ENCODE measurements at regions not wholly inside any gene's neighbourhood (a gene's known extent, or its start where the extent isn't known, plus 50 kb on each side); places are given as distances from the start of the nearest gene placed in this dataset.

DNA sequence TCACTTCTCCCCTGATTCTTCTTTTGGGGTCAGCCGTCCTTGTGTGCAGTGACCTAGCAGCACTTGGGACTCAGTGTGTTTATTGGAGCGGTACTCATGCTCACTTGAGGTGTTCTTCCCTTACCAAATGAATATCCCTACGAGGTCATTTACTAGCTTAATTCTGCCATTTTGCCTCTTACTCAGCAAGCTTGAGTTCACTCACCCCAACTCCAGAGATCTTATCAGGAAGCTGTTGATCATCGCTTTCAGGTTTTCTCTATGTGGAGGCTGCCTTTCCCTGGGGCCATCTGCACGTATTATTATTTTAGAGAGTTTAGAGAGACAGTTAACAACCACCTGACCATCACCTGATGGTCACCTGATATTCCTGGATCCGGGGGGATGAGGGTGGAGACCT lies 1466.0 kb upstream of the GOT2 start:
- TF ChIP-seq, protein P1, sequence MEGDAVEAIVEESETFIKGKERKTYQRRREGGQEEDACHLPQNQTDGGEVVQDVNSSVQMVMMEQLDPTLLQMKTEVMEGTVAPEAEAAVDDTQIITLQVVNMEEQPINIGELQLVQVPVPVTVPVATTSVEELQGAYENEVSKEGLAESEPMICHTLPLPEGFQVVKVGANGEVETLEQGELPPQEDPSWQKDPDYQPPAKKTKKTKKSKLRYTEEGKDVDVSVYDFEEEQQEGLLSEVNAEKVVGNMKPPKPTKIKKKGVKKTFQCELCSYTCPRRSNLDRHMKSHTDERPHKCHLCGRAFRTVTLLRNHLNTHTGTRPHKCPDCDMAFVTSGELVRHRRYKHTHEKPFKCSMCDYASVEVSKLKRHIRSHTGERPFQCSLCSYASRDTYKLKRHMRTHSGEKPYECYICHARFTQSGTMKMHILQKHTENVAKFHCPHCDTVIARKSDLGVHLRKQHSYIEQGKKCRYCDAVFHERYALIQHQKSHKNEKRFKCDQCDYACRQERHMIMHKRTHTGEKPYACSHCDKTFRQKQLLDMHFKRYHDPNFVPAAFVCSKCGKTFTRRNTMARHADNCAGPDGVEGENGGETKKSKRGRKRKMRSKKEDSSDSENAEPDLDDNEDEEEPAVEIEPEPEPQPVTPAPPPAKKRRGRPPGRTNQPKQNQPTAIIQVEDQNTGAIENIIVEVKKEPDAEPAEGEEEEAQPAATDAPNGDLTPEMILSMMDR (IDR thresholded peaks at IDR 0.05; ENCODE audit: low read depth, low read length) = no peak
- no peaks in the 10 kb centered on the region for H3K36me3 ChIP-seq
- H3K9me3 ChIP-seq (ENCODE audit: severe bottlenecking) = no peaks in the 10 kb centered on the region
- H3K27me3 ChIP-seq (ENCODE audit: insufficient read depth, low read depth, severe bottlenecking) = no peaks in the 10 kb centered on the region
- H3K27ac ChIP-seq = no peak overlapping the region
- no peak for DNase-seq
- no peak overlapping the region for H3K4me3 ChIP-seq (ENCODE audit: low read depth, low read length)

DNA sequence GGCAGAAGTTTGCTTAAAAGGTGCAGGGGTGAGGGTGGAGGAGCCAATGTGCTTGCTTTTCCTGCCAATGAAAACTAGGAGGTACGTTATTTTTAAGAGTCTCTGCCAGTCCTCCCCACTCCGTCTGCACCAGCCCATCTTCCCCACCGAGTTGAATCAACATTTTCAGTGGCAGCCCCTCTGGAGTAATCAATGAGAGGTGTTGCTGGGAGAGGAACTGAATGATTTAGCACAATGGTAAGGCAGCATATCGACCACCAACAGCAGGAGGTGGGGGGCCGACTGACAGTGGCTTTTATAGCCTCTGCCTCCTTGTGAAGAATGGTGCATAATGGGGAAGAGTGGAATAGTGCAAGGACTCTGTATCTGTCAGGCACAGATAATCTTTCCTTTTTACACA lies 1465.0 kb upstream of the GOT2 start:
- TF ChIP-seq, protein P1 (IDR thresholded peaks at IDR 0.05; ENCODE audit: low read depth, low read length) = no peak
- Histone ChIP-seq H3K9me3 (ENCODE audit: severe bottlenecking) (no peaks in the 10 kb centered on the region), H3K27ac (no peak overlapping the region), H3K4me3 (ENCODE audit: low read depth, low read length) (no peak overlapping the region), H3K27me3 (ENCODE audit: insufficient read depth, low read depth, severe bottlenecking) (no peaks in the 10 kb centered on the region), H3K36me3 (no peaks in the 10 kb centered on the region)
- DNase-seq = no peak

DNA sequence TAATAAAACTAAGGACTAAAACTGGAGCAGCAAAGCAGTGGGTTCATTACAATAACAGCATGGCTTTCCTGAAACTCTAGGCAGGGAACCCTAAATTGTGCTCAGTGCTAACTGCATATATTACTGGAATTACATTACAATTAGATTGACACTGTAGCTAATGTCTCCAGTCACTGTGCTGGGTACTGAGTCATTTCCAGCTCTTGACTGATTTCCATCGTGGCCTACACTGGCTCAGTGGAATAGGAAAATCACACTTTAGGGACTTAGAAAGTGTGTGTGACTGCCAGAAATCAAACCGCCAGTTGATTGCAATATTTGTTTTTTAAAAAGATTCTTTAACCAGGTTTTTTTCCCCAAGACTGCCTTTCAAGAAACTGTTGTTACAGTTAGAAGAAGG lies 1447.4 kb upstream of the GOT2 start:
- DNase-seq = no peak
- Histone ChIP-seq H3K4me3 (ENCODE audit: low read depth, low read length) (no peak overlapping the region), H3K27me3 (ENCODE audit: insufficient read depth, low read depth, severe bottlenecking) (no peaks in the 10 kb centered on the region), H3K27ac (no peak overlapping the region), H3K36me3 (no peaks in the 10 kb centered on the region), H3K9me3 (ENCODE audit: severe bottlenecking) (no peaks in the 10 kb centered on the region)
- TF ChIP-seq, protein P1 (IDR thresholded peaks at IDR 0.05; ENCODE audit: low read depth, low read length) = no peak

DNA sequence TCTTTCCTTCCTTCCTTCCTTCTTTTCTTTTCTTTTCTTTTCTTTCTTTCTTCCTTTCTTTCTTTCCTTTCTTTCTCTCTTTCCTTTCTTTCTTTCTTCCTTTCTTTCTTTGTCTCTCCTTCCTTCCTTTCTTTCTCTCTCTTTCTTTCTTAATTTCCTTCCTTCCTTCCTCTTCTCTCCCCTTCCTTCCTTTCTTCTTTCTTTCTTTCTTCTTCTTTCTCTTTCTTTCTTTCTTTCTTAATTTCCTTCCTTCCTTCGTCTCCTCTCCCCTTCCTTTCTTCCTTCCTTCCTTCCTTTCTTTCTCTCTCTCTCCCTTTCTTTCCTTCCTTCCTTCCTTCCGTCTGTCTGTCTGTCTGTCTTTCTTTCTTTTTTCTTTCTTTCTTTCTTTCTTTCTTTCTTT lies 1446.5 kb upstream of the GOT2 start:
- Histone ChIP-seq H3K36me3 (no peaks in the 10 kb centered on the region), H3K27me3 (ENCODE audit: insufficient read depth, low read depth, severe bottlenecking) (no peaks in the 10 kb centered on the region), H3K27ac (no peak overlapping the region), H3K4me3 (ENCODE audit: low read depth, low read length) (no peak overlapping the region), H3K9me3 (ENCODE audit: severe bottlenecking) (no peaks in the 10 kb centered on the region)
- DNase-seq = no peak
- TF ChIP-seq, protein P1 (IDR thresholded peaks at IDR 0.05; ENCODE audit: low read depth, low read length) = no peak

DNA sequence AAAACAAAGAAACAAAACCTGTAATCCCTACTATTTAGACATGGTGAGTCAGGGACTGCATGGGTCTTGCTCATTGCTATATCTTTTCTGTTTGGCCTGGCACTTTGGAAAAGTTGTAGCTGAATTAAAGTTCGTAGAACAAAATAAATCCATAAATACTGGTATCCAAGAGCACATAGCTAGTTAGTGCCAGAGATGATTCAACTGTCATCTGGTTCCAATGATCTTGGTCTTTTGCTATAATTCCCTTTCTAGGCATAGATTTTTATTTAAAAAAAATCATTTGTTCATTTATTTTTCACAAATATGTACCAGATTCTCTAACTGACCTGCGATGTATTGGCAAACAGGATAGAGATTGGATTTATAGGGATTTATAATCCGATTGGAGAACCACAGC lies 1436.1 kb upstream of the GOT2 start:
- TF ChIP-seq, protein P1 (IDR thresholded peaks at IDR 0.05; ENCODE audit: low read depth, low read length) = no peak
- Histone ChIP-seq H3K27me3 (ENCODE audit: insufficient read depth, low read depth, severe bottlenecking) (no peaks in the 10 kb centered on the region), H3K36me3 (no peaks in the 10 kb centered on the region), H3K9me3 (ENCODE audit: severe bottlenecking) (no peaks in the 10 kb centered on the region), H3K27ac (no peak overlapping the region), H3K4me3 (ENCODE audit: low read depth, low read length) (no peak overlapping the region)
- DNase-seq = no peak

DNA sequence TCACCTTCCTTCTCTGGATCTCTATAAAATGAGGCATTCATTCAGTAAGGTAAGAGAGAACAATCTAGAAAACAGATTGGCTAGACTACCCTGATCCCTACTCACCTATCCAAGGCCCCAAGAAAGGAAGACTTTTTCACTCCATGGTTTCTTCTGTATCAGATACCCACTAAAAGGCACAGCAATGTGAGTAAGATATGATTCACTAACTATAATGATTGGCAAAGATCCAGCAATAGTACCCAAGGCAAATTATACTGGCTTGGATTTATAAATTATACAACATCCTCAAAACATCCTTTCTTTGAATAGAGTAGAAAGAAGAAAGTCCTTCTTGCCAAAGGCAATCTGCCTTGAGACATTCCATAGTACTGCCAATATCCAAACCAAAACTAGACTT lies 1432.0 kb upstream of the GOT2 start:
- TF ChIP-seq, protein P1 (IDR thresholded peaks at IDR 0.05; ENCODE audit: low read depth, low read length) = no peak
- H3K9me3 ChIP-seq (ENCODE audit: severe bottlenecking) = no peaks in the 10 kb centered on the region
- H3K27ac ChIP-seq = no peak overlapping the region
- H3K4me3 ChIP-seq (ENCODE audit: low read depth, low read length) = no peak overlapping the region
- no peak for DNase-seq
- no peaks in the 10 kb centered on the region for H3K27me3 ChIP-seq (ENCODE audit: insufficient read depth, low read depth, severe bottlenecking)
- H3K36me3 ChIP-seq = no peaks in the 10 kb centered on the region

All from WERI-Rb-1 (cell line).